ENCODE measurements at regions not wholly inside any gene's neighbourhood (a gene's known extent, or its start where the extent isn't known, plus 50 kb on each side); places are given as distances from the start of the nearest gene placed in this dataset.
"Not testable (repeated sequence)": the region's sequence is repeated elsewhere in the genome, so short reads cannot be mapped to it uniquely, and the experiment has no call there.

GRCh38 chr3:171980578-171981270, 58.7 kb upstream of the FNDC3B start:
- peak; percentile 77 for DNase-seq (ENCODE audit: low read depth)

GRCh38 chr3:171981271-171981605, 58.1 kb upstream of the FNDC3B start:
- DNase-seq (ENCODE audit: low read depth): no peak

DNA sequence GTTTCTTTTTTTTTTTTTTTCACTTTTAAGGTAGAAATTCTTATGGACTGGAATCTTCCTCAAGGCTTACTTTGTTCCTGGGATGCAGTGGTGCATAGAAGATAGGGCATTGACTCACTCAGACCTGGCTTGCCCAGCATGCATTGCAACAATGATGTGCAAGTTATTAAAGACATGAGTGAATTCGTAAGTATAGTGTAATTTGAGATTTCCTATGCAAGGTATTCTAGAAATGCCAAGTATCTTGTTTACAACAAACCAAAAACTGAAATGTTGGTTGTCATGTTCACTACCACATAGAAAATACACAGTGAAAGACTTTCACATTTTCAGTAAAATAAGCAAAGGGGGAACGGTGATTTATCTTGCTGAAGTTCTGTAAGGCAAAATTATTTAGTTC, 56.5 kb upstream of the FNDC3B start:
- DNase-seq (ENCODE audit: low read depth): peak; percentile 94

DNA sequence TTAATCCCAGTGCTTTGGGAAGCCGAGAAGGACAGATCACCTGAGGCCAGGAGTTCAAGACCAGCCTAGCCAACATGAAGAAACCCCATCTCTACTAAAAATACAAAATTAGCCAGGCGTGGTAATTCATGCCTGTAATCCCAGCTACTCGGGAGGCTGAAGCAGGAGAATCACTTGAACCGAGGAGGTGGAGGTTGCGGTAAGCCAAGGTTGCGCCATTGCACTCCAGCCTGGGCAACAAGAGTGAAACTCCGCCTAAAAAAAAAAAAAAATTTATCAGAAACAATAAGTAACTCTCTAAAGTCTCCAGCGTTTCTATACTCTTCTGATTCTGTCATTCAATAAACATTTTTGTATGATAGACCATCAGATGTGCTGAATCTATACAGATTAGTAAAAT, 55.7 kb upstream of the FNDC3B start:
- not testable (repeated sequence) for DNase-seq (ENCODE audit: low read depth)

GRCh38 chr3:171984883-171985282, 54.5 kb upstream of the FNDC3B start:
- DNase-seq (ENCODE audit: low read depth): peak; percentile 26

DNA sequence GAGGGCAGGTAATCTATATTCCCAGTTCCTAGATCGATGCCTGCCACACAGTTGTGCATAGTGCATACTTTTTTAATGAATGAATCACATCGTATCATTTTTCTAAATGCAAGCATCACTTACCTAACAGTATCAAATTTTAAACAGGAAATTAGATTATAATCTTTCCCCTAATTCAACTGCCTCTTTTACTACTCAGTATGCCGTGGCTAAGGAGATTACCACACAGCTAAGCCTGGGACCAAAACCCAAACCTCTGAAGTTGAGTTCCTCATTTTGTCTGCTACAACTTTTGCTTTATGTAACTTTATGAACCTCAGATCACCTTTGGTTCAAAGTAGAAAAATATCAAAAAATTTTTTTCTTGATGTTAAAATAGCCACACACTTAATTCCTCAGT, 53.2 kb upstream of the FNDC3B start:
- no peak for DNase-seq (ENCODE audit: low read depth)

DNA sequence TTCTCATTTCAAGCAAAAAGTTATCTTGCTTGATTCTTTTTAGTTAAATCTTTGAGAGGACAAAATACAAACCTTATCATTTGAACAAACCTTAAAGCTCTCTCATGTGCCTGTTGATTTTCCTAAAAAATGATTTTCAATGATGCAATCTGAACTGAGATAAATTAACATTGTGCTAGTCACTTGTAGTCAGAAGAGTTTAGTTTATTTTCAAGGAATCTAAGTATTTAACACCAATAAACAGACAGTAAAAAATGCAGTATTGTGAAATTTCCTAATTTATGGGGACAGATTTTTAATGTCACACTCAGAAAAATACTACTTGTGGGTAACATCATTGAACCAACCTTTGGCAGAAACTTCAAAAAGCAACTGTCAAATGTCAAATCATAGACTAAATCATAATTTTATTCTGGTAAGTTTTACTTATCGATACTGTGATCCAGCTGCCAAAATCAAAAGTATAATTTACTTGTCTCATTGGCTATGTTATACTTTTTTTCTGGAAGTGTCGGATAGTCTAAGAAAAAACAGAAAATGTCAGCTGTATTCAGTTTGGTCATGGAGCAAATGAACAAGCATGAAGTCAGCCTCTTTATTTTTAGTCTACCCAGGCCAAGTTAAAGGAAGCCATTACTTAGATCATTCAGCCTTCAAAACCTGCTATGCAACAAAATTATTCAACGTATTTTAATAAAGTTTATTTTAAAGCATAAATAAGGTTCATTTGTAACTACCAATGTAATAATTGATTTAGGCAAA, 52.4 kb upstream of the FNDC3B start:
- no peak for DNase-seq (ENCODE audit: low read depth)

Measured in iris pigment epithelial cell (primary cell).